Lower leg skin (tissue), 4 donors: ENCODE measurements at regions not wholly inside any gene's neighbourhood (a gene's known extent, or its start where the extent isn't known, plus 50 kb on each side); places are given as distances from the start of the nearest gene placed in this dataset.
"Not testable (repeated sequence)": the region's sequence is repeated elsewhere in the genome, so short reads cannot be mapped to it uniquely, and the experiment has no call there.

Experiments
- DNase-seq, 2 donors: peaks; one replicate each; pipeline ENCODE4 v3.0.0-alpha.2; 2019; ENCODE audit warnings: low spot score in 2 of 2
- H3K4me3 ChIP-seq: fragments of 200-600 bp; sonication (generic); 2 replicates; pipeline ENCODE4 v1.5.1; 2017; ENCODE audit warnings: mild to moderate bottlenecking, low read depth; ENCODE audit not compliant: poor library complexity, severe bottlenecking
- POLR2A ChIP-seq, 2 donors: fragments of 450-650 bp; IDR thresholded peaks; one replicate each; pipeline ENCODE4 v1.6.1; 2016 to 2017; ENCODE audit warnings: antibody characterized with exemption in 2 of 2, mild to moderate bottlenecking in 1 of 2, moderate library complexity in 1 of 2
- WGBS, 2 donors: methylation state at CpG; one replicate each; pipeline ENCODE4 v1.1.5; 2018; 5-methylcytosine and 5-hydroxymethylcytosine counted together
- intact Hi-C: fragments of 100-400 bp; cut with DNase I; formaldehyde crosslinking; loops from one replicate; pipeline ENCODE4 v1.15.0; 2023; ENCODE audit warnings: low total_unique reads
- TF ChIP-seq, protein P1 (sequence below), 3 donors: fragments of 450-650 bp; IDR thresholded peaks; one replicate each; pipeline ENCODE4 v1.5.1; 2016; ENCODE audit warnings: antibody characterized with exemption in 3 of 3, mild to moderate bottlenecking in 3 of 3, moderate library complexity in 2 of 3

DNA sequence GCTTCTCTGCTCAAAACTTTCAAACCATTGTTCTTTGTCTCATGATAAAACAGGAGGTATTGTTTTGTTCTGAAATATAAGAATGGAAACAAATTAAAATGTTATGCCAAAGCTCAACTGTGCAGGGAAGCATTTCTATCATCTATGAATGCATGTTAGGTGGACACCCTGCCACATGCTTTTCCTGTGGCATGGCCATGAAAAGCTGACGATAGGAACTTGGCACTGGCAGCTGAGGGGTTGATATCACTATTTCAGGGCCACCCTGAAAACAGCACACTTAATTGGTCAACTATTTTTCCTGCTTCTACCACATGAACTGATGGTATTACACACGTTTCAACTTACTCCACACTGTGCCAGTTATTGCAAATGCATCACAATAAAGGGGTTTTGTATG is 157.3 kb downstream of the MREG start:
- intact Hi-C loops = no loop called here

DNA sequence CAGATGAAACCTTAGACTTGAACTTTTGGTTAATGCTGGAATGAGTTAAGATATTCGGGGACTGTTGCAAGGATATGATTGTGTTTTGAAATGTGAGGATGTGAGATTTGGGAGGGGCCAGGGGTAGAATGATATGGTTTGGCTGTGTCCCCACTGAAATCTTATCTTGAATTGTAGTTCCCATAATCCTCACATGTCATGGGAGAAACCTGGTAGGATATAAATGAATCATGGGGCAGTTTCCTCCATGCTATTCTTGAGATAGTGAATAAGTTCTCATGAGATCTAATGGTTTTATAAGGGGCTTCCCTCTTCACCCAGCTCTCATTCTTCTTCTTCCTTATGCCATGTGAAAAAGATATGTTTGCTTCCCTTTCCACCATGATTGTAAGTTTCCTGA is 158.0 kb downstream of the MREG start:
- DNase-seq, H3K4me3 ChIP-seq, intact Hi-C loops: not testable (repeated sequence)
- WGBS, 2 donors = 89 to 97% methylated on average over 1 of the region's 1 CpG

More for the DNA sequence above, 157.3 kb downstream of the MREG start:
- DNase-seq = no peak
- TF ChIP-seq, protein P1, sequence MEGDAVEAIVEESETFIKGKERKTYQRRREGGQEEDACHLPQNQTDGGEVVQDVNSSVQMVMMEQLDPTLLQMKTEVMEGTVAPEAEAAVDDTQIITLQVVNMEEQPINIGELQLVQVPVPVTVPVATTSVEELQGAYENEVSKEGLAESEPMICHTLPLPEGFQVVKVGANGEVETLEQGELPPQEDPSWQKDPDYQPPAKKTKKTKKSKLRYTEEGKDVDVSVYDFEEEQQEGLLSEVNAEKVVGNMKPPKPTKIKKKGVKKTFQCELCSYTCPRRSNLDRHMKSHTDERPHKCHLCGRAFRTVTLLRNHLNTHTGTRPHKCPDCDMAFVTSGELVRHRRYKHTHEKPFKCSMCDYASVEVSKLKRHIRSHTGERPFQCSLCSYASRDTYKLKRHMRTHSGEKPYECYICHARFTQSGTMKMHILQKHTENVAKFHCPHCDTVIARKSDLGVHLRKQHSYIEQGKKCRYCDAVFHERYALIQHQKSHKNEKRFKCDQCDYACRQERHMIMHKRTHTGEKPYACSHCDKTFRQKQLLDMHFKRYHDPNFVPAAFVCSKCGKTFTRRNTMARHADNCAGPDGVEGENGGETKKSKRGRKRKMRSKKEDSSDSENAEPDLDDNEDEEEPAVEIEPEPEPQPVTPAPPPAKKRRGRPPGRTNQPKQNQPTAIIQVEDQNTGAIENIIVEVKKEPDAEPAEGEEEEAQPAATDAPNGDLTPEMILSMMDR (IDR thresholded peaks at IDR 0.05) = no peak
- no peak for TF ChIP-seq POLR2A (IDR thresholded peaks at IDR 0.05)
- WGBS, 2 donors = 69 to 73% methylated on average over 2 of the region's 2 CpGs
- H3K4me3 ChIP-seq = no peak overlapping the region

DNA sequence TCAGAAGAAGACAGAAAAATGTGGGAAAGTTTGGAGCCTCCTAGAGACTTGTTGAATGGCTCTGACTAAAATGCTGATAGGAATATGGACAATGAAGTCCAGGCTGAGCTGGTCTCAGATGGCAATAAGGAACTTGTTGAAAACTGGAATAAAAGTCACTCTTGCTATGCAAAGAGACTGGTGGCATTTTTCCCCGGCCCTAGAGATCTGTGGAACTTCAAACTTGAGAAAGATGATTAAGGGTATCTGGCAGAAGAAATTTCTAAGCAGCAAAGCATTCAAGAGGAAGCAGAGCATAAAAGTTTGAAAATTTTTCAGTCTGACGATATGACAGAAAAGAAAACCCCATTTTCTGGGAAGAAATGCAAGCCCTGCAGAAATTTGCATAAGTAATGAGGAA is 159.3 kb downstream of the MREG start:
- TF ChIP-seq, protein P1 (IDR thresholded peaks at IDR 0.05) = no peak
- TF ChIP-seq POLR2A (IDR thresholded peaks at IDR 0.05) = no peak
- intact Hi-C loops = no loop called here
- no peak overlapping the region for H3K4me3 ChIP-seq
- DNase-seq = no peak
- 57 to 82% methylated on average over 2 of the region's 2 CpGs for WGBS, 2 donors

DNA sequence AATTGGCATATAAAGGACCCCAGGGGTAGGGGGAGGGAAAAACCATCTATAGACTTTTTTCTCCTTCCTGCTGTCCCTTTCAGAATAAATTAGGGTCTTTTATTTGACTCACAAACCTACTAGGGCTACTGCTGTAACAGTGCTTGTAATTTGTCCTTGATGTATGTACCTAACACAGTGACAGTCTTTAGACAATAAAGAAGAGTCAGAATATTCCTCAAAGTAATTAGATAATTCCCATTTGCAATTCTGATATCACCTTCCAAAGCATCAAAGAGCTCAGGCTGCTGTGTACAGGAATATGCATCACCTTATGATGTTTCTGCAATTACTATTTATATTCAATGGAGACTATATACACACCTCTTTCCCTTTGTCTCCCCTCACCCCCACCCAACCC is 161.7 kb downstream of the MREG start:
- no peak for DNase-seq
- intact Hi-C loops = no loop called here
- TF ChIP-seq, protein P1 (IDR thresholded peaks at IDR 0.05) = no peak
- TF ChIP-seq POLR2A (IDR thresholded peaks at IDR 0.05) = no peak
- no peak overlapping the region for H3K4me3 ChIP-seq

DNA sequence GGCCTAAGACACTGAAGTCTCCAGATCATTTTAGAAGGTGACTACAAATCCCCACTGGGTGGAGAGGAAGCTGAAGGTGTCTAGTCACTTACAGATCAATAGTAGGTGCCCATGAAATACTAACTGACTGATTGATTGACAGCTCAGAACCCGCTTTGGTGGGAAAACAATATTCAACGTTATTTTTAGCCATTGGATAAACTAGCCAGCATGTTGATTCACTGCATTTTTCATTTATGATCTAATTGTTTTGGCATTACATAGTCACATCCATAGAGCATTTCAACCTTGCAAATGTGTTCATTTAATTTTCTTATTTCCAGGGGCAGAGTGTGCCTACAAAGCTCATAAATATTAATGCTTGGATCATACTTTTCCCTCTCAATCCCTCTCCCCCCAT is 162.3 kb downstream of the MREG start:
- WGBS, 2 donors = 35 to 43% methylated on average over 2 of the region's 2 CpGs
- no peak for DNase-seq
- no peak overlapping the region for H3K4me3 ChIP-seq
- intact Hi-C loops = no loop called here
- TF ChIP-seq, protein P1 (IDR thresholded peaks at IDR 0.05) = no peak
- TF ChIP-seq POLR2A (IDR thresholded peaks at IDR 0.05) = no peak

DNA sequence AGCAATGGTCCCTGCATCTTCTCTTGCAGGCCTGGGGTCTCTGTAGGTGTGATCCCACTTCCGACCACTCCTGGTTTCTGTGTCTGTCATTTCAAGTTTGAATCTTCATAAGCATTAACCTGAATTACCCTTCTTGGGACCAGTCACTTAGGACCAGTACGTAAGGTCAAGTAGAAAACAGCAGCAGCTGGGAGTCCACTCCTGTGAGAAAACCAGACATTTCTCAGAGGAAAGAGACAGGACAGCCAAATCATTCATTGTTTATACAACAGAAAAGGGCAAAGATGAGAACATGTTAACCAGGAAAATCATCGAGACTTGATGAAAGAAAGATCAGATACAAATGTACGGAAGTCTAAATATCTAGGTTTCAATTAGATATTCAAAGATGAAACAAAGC is 163.0 kb downstream of the MREG start:
- intact Hi-C loops = no loop called here
- no peak for TF ChIP-seq POLR2A (IDR thresholded peaks at IDR 0.05)
- TF ChIP-seq, protein P1 (IDR thresholded peaks at IDR 0.05) = no peak
- 76 to 93% methylated on average over 4 of the region's 4 CpGs for WGBS, 2 donors

More for the DNA sequence above, 163.0 kb downstream of the MREG start:
- H3K4me3 ChIP-seq = no peak overlapping the region
- no peak for DNase-seq
